Hematopoietic multipotent progenitor cell treated with erythropoietin and hydrocortisone succinate and interleukin-3 and kit ligand, for 4 days (in vitro differentiated cells): ENCODE measurements at regions not wholly inside any gene's neighbourhood (a gene's known extent, or its start where the extent isn't known, plus 50 kb on each side); places are given as distances from the start of the nearest gene placed in this dataset.
"Not testable (repeated sequence)": the region's sequence is repeated elsewhere in the genome, so short reads cannot be mapped to it uniquely, and the experiment has no call there.

Source experiments
- DNase-seq: peaks from one replicate; pipeline ENCODE4 v3.0.0-alpha.2; 2015

DNA sequence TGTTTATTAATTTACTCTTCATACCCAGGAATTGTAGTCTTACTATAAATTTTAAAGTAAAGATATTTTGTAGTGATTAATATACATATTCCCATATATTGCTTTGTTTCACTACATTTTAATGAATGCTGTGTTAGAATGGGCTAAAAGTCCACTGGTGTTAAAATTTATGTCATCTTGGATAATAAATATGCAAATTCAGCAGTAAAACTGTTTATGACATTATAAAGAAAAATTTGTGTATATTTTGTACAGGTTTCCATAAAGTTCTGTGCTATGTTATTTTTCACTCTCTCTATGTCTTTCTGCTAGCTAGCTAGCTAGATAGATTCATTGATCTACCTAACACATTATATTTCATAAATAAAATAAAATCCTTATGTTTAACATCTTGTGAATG, 1071.2 kb downstream of the FAT4 start:
- DNase-seq = no peak

GRCh38 chr4:126386512-126386911, 1071.8 kb downstream of the FAT4 start:
- DNase-seq = no peak

GRCh38 chr4:126395664-126396063, 1080.9 kb downstream of the FAT4 start:
- no peak for DNase-seq

GRCh38 chr4:126396121-126396520, 1081.4 kb downstream of the FAT4 start:
- DNase-seq = no peak

- DNase-seq = peak; percentile 1
These were observed 1081.9 kb downstream of the FAT4 start for GRCh38 chr4:126396703-126397102.

- no peak for DNase-seq
These were observed 1089.8 kb downstream of the FAT4 start for GRCh38 chr4:126404549-126404948.

DNA sequence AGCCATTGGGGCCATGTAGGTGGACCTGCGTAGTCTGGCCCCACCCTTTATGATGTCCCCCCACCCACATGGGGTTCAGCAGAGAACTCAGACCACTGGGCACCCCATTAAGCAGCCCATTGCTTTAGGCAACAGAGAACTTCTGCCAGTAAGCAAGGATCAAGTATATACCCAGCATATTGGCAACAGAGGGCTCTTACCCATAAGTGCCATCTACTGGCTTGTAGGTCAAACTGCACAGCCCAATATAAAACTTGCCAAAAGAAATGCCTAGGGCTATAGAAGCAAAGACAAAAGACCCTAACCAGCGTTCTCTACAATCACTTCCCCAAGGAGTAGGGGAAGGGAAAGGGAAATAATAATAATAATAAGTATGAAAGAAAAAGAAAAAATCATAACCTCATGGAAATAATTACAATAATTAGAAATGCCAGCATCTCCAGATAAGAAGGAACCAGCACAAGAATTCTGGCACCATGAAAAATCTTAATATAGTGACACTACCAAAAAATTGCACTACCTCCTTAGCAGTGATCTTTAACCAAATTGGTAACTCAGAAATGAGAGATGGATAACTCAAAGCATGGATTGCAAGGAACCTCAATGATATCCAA, 1090.7 kb downstream of the FAT4 start:
- peak; percentile 55 for DNase-seq

GRCh38 chr4:126409746-126410145, 1095.0 kb downstream of the FAT4 start:
- DNase-seq = no peak

- DNase-seq = no peak
These were observed 1096.3 kb downstream of the FAT4 start for GRCh38 chr4:126411047-126411446.

GRCh38 chr4:126412310-126412709, 1097.6 kb downstream of the FAT4 start:
- not testable (repeated sequence) for DNase-seq

- no peak for DNase-seq
These were observed 1100.0 kb downstream of the FAT4 start for GRCh38 chr4:126414741-126415140.

- no peak for DNase-seq
These were observed 1104.5 kb downstream of the FAT4 start for GRCh38 chr4:126419266-126419665.

DNA sequence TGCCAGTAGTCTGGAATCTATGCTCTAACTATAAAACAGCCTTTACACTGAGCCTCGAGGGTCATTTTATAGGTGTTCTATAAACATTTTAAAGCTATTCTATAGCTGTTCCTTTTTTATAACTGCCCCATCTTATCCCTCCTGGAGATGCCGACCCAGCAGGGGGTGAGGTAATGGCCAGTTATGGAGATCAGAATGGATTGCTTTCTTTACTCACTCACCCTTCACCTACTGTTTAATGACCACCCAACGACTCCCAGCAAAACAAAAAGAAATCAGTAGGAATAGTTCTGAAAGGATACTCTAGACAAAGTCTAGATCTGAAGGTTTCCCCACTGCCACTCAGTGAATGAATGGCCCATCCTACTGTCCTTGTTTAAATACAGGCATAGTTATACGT, 1113.1 kb downstream of the FAT4 start:
- no peak for DNase-seq

DNA sequence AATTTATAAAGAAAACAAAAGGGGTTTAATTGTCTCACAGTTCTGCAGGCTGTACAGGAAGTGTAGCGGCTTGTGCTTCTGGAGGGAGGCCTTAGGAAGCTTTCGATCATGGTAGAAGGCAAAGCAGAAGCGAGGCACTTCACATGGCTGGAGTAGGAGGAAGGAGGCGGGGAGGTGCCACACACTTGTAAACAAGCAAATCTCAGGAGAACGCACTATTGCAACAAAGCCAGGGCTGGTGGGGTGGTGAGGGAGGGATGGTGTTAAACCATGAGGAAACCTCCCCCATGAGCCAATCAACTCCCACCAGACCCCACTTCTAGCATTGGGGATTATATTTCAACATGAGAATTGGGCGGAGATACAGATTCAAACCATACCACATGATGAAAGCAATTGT, 1116.3 kb downstream of the FAT4 start:
- no peak for DNase-seq

GRCh38 chr4:126435491-126435890, 1120.7 kb downstream of the FAT4 start:
- no peak for DNase-seq

DNA sequence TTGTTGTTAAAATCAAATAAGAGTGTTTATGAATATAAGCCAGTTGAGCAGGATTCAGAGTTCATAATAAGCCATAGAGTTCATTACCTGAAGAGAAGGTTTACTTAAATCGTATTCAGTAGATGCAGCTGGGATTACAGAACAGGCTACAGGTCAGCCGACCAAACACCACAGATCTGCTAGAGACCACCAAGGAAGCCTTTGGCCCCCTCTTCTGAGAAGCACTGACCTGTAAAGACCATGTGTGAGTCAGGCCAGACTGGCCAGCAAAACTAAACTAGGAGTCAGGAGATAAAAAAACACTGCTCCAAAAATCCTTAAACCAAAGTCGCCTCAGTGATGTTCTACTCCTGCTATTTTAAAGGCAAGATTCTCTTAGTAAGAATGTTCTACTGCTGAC, 1125.5 kb downstream of the FAT4 start:
- DNase-seq = no peak

DNA sequence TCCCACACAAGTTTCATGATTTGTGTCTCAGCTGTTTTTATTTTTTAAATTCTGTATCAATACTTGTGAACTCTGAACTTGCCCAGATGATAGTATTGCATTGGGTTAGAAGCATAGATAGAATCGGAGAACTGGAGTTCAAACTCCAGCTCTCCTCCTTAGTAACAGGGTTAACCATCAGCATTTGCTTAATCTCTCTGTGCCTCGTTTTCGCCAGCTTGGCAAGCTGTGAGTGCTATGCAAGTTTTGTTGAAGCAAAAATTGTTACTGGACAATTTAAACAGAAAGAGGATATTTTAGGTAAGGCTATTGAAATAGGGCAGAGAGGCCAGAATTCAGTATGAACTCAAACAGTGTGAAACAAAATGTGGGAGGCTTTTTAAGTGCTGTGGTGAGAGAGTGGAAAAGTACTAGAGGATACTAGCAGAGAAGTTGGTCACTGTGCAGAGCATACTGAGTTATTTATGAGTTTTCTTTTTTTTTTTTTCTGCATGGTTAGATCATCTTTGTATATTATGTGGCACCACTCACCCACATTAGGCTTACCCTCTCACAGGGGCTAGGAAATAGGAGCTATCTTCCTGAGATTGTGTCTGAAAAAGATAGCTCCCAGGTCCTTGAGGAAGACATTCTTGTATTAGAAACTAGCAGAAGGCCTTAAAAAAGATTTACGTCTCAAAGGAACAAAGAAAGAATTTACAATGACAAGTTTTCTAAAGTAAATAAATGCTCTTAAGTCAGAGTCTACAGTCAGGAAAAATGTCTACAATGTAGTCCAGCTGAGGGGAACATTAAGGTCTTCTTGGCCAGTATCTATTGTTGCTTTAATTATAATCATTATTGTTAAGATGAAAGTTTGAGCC, 1126.6 kb downstream of the FAT4 start:
- DNase-seq = no peak

DNA sequence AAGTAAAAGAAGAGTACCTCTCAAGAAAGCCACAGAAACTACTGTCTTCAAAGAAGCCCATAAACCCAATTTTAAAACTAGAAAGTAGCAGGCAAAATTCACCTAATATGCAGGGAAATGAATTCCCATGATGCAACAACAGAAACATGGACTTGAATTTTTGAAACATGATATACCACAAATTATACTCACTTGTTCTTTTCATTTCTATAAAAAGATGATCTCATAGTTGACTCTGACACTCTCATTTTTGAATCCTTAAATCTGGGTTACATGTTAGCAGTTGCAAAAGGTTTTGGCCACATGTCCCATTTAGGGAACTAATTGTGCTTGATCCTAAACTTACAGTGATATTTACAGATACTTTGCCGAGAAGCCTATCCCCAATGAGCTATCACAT, 1130.8 kb downstream of the FAT4 start:
- DNase-seq = no peak

- DNase-seq = no peak
These were observed 1132.2 kb downstream of the FAT4 start for GRCh38 chr4:126446917-126447316.

DNA sequence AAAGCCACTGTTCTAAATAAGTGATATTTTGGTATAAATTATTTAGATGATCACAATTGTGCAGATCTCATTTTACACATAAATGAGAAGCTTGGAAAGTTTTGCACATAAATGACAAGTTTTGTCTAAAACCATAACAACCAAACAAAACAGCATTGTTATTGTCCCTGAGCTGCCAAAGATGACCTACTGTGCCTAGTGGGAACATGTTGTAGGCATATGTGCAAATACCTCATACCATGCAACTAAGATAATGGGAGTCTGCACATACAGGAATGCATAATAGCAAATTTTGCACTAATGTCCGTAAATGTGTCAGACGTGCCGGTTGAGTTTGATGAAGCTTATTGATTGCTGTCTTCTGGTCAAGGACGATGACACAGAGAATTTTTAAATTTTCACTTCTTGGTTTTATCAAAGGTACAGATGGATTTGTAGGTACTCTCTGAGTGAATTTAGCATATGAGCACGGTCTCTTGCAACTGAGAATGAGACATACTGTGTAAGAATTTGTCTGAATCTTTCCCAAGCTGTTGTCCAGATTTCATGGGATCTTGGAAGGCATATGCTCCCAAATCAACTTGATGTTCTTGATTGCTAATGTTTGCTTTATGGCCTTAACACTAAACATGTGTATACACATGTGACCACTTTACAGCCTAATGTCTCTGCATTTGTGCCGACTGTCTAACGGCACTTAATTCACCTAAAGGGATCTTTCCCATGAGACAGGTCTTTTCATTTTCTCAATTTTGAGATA, 1133.5 kb downstream of the FAT4 start:
- DNase-seq = no peak

- DNase-seq = no peak
These were observed 1136.6 kb downstream of the FAT4 start for GRCh38 chr4:126451237-126451873.

GRCh38 chr4:126455865-126456264, 1141.1 kb downstream of the FAT4 start:
- DNase-seq = no peak

DNA sequence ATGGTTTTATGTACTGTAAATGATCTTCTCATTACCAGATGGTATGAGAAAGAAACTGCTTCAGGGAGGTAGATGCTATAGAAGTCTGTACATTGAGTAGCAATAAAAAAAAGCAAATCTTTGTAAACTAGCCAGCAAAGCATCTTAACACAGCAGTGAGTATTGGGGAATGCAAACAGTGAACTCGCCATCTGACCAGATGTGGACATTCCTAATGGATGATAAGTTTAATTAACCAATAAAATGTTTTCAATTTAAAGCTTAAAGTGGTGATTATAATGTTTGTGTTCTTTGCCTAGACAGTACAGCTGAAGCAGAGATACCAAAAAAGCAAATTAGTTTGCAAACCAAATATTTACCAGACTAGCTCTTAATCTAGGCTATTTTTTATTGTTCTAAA, 1144.2 kb downstream of the FAT4 start:
- no peak for DNase-seq
